ENCODE measurements at regions not wholly inside any gene's neighbourhood (a gene's known extent, or its start where the extent isn't known, plus 50 kb on each side); places are given as distances from the start of the nearest gene placed in this dataset.

DNA sequence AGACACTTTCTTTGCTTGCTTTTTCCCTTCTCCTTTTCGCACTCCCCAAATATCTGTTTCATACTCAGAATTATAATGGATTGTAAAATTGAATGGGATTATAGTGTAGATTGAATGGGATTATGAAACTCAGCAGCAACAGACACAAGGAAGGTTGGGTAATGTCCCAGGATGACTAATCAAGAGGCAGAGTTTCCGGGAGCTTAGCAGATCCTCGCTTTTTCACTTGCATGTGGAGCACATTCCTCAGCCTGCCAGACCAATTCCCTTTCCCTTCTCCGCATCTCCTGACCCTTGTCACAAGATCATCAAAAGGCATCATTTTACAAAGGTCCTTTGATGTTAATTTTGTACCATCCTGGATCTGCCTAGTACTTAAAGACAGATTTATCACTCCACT, 55.1 kb upstream of the SLC1A1 start:
- in situ Hi-C loops (cut with MboI; ENCODE audit: low pct_unique_long_range_greater_than_20kb, low sequenced_read_pairs, unreplicated experiment) = no loop called here
- no peak for DNase-seq (ENCODE audit: low spot score)
- TF ChIP-seq, protein P1, sequence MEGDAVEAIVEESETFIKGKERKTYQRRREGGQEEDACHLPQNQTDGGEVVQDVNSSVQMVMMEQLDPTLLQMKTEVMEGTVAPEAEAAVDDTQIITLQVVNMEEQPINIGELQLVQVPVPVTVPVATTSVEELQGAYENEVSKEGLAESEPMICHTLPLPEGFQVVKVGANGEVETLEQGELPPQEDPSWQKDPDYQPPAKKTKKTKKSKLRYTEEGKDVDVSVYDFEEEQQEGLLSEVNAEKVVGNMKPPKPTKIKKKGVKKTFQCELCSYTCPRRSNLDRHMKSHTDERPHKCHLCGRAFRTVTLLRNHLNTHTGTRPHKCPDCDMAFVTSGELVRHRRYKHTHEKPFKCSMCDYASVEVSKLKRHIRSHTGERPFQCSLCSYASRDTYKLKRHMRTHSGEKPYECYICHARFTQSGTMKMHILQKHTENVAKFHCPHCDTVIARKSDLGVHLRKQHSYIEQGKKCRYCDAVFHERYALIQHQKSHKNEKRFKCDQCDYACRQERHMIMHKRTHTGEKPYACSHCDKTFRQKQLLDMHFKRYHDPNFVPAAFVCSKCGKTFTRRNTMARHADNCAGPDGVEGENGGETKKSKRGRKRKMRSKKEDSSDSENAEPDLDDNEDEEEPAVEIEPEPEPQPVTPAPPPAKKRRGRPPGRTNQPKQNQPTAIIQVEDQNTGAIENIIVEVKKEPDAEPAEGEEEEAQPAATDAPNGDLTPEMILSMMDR (IDR thresholded peaks at IDR 0.05; ENCODE audit: extremely low read depth, insufficient read depth, missing control alignments) = no peak

- DNase-seq (ENCODE audit: low spot score) = no peak
- TF ChIP-seq, protein P1 (IDR thresholded peaks at IDR 0.05; ENCODE audit: extremely low read depth, insufficient read depth, missing control alignments) = no peak
- in situ Hi-C loops (cut with MboI; ENCODE audit: low pct_unique_long_range_greater_than_20kb, low sequenced_read_pairs, unreplicated experiment) = no loop called here
Measured at GRCh38 chr9:4433379-4433778, 56.9 kb upstream of the SLC1A1 start.

- in situ Hi-C loops (cut with MboI; ENCODE audit: low pct_unique_long_range_greater_than_20kb, low sequenced_read_pairs, unreplicated experiment) = no loop called here
- TF ChIP-seq, protein P1 (IDR thresholded peaks at IDR 0.05; ENCODE audit: extremely low read depth, insufficient read depth, missing control alignments) = no peak
- DNase-seq (ENCODE audit: low spot score) = no peak
Measured at GRCh38 chr9:4430432-4431261, 59.6 kb upstream of the SLC1A1 start.

DNA sequence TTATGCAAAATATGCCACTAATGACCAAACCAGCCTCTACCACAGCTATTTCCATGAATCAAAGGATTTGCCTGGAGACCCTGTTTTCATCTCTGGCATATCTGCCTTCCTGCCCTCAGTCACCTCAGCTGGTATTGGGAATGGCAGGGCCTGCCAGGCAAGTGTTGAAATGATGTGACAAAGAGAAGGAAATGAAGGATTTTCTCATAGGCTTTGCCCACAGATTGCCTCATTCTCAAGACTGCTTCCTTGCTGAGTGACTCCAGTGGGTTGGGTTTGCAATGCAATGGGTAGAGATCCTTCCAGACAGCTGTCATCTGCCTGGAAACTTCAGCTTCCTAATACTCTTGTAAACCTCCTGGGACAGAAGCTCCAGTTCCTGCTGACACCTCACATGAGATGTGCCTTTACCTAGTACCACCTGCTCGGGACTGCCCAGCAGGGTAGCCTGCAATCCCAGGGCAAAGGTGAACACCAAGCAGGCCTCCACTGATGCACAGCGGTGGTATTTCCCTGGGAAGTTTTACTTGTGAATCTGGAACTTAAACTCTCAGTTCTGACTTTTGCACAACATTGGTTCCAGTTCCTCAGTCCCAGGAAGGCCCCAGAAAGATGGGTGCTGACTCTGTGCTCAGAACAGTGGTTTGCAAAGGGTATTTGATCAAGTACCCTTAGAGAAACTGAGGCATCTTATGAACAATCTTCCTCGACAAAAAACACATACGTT, 64.8 kb upstream of the SLC1A1 start:
- TF ChIP-seq, protein P1 (IDR thresholded peaks at IDR 0.05; ENCODE audit: extremely low read depth, insufficient read depth, missing control alignments) = no peak
- DNase-seq (ENCODE audit: low spot score) = no peak
- in situ Hi-C loops (cut with MboI; ENCODE audit: low pct_unique_long_range_greater_than_20kb, low sequenced_read_pairs, unreplicated experiment) = no loop called here

GRCh38 chr9:4424891-4425290, 65.4 kb upstream of the SLC1A1 start:
- in situ Hi-C loops (cut with MboI; ENCODE audit: low pct_unique_long_range_greater_than_20kb, low sequenced_read_pairs, unreplicated experiment) = no loop called here
- TF ChIP-seq, protein P1 (IDR thresholded peaks at IDR 0.05; ENCODE audit: extremely low read depth, insufficient read depth, missing control alignments) = no peak

GRCh38 chr9:4424038-4424437, 66.2 kb upstream of the SLC1A1 start:
- TF ChIP-seq, protein P1 (IDR thresholded peaks at IDR 0.05; ENCODE audit: extremely low read depth, insufficient read depth, missing control alignments) = no peak
- DNase-seq (ENCODE audit: low spot score) = no peak
- in situ Hi-C loops (cut with MboI; ENCODE audit: low pct_unique_long_range_greater_than_20kb, low sequenced_read_pairs, unreplicated experiment) = no loop called here

More at GRCh38 chr9:4424891-4425290, 65.4 kb upstream of the SLC1A1 start:
- DNase-seq (ENCODE audit: low spot score) = no peak

Data from GM13977 (cell line).